Breast epithelium (tissue), 4 donors: ENCODE measurements at regions not wholly inside any gene's neighbourhood (a gene's known extent, or its start where the extent isn't known, plus 50 kb on each side); places are given as distances from the start of the nearest gene placed in this dataset.

Experiments
- DNase-seq, 2 donors: peaks; one replicate each; pipeline ENCODE4 v3.0.0-alpha.2; 2019; ENCODE audit warnings: low spot score in 2 of 2
- H3K27ac ChIP-seq, 2 donors: fragments of 200-600 bp; sonication (generic) in 1 of 2; one replicate each; pipeline ENCODE4 v1.5.1; 2016 to 2019; ENCODE audit warnings: mild to moderate bottlenecking in 1 of 2
- H3K27me3 ChIP-seq, 2 donors: fragments of 200-600 bp; sonication (generic) in 1 of 2; one replicate each; pipeline versions ENCODE4 v1.5.1 to v1.6.0; 2017 to 2019; ENCODE audit warnings: control low read depth in 1 of 2, mild to moderate bottlenecking in 1 of 2
- H3K36me3 ChIP-seq: fragments of 200-600 bp; one replicate; pipeline ENCODE4 v1.5.1; 2019
- H3K4me1 ChIP-seq, 2 donors: fragments of 200-600 bp; sonication (generic); one replicate each; pipeline ENCODE4 v1.5.1; 2016 to 2019; ENCODE audit warnings: control low read depth in 1 of 2
- H3K4me3 ChIP-seq, 3 donors: fragments of 200-600 bp; sonication (generic); 1 replicate in 2 of 3; 2 replicates in 1 of 3; pipeline ENCODE4 v1.5.1; 2016 to 2019; ENCODE audit warnings: mild to moderate bottlenecking in 3 of 3, moderate library complexity in 2 of 3
- H3K9me3 ChIP-seq, 2 donors: fragments of 200-600 bp; sonication (generic) in 1 of 2; one replicate each; pipeline ENCODE4 v1.5.1; 2016 to 2019; ENCODE audit warnings: control low read depth in 1 of 2
- CTCF ChIP-seq, 3 donors: fragments of 450-650 bp; IDR thresholded peaks; one replicate each; pipeline ENCODE4 v1.5.1; 2016 to 2017; ENCODE audit warnings: antibody characterized with exemption in 3 of 3, mild to moderate bottlenecking in 3 of 3, moderate library complexity in 3 of 3
- POLR2A ChIP-seq: fragments of 450-650 bp; IDR thresholded peaks from one replicate; pipeline ENCODE4 v1.6.1; 2016; ENCODE audit warnings: antibody characterized with exemption, mild to moderate bottlenecking, moderate library complexity
- POLR2AphosphoS5 ChIP-seq, 3 donors: sonication (generic); formaldehyde crosslinking; IDR thresholded peaks; one replicate each; pipeline ENCODE4 v1.6.1; 2017; ENCODE audit warnings: antibody characterized with exemption in 3 of 3
- intact Hi-C: fragments of 100-400 bp; cut with DNase I; formaldehyde crosslinking; loops from one replicate; pipeline ENCODE4 v1.15.1; 2023; ENCODE audit warnings: low total_unique reads

GRCh38 chr16:85989863-85990643 is 91.1 kb downstream of the IRF8 start:
- Histone ChIP-seq H3K4me1 (no peaks in the 10 kb centered on the region), H3K27me3 (peaks cover 0 to 26% of the 10 kb centered on the region in 2 donors), H3K9me3 (no peaks in the 10 kb centered on the region), H3K4me3 (no peak overlapping the region), H3K36me3 (no peaks in the 10 kb centered on the region), H3K27ac (no peak overlapping the region)
- TF ChIP-seq POLR2A (no peak), CTCF (IDR thresholded peaks at IDR 0.05) (no peak), POLR2AphosphoS5 (IDR thresholded peaks at IDR 0.05) (no peak)
- DNase-seq: no peak
- intact Hi-C loops: no loop called here

DNA sequence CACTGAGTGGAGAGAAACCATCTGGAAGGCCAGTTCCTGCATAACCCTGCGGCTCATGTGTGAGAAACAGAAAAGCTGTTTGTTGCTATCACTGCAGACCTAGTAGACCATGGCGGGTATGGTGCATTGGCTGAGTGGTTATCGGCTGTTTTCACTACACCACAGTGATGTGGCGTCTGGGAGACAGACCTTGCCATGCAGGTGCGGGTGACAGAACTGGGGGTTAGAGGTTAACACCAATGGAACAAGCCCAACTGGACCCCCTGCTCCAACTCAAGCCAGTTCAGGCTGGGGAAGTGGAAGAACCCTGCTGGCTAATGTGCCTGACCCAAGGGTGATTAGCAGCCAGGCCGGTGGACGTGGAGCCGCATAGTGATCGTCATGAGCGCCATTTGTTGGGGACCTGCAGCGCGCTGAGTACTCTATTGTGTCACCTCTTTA is 91.9 kb downstream of the IRF8 start:
- intact Hi-C loops: no loop called here
- DNase-seq: no peak
- H3K9me3 ChIP-seq: no peaks in the 10 kb centered on the region
- no peaks in the 10 kb centered on the region for H3K4me1 ChIP-seq
- peaks cover 0 to 26% of the 10 kb centered on the region in 2 donors for H3K27me3 ChIP-seq
- no peak overlapping the region for H3K4me3 ChIP-seq
- no peak for TF ChIP-seq CTCF (IDR thresholded peaks at IDR 0.05)
- TF ChIP-seq POLR2A: no peak
- no peak for TF ChIP-seq POLR2AphosphoS5 (IDR thresholded peaks at IDR 0.05)
- H3K27ac ChIP-seq: no peak overlapping the region
- H3K36me3 ChIP-seq: no peaks in the 10 kb centered on the region

GRCh38 chr16:85991425-85991824 is 92.5 kb downstream of the IRF8 start:
- Histone ChIP-seq H3K9me3 (no peaks in the 10 kb centered on the region), H3K36me3 (no peaks in the 10 kb centered on the region), H3K4me1 (no peaks in the 10 kb centered on the region), H3K4me3 (no peak overlapping the region), H3K27me3 (peaks cover 0 to 26% of the 10 kb centered on the region in 2 donors), H3K27ac (no peak overlapping the region)
- TF ChIP-seq POLR2AphosphoS5 (IDR thresholded peaks at IDR 0.05) (no peak), CTCF (IDR thresholded peaks at IDR 0.05) (no peak), POLR2A (no peak)
- DNase-seq: no peak
- intact Hi-C loops: no loop called here

GRCh38 chr16:85991856-85992255 is 92.9 kb downstream of the IRF8 start:
- no peak for TF ChIP-seq POLR2A
- no peak for TF ChIP-seq POLR2AphosphoS5 (IDR thresholded peaks at IDR 0.05)
- no peak for TF ChIP-seq CTCF (IDR thresholded peaks at IDR 0.05)
- Histone ChIP-seq H3K27me3 (peaks cover 0 to 26% of the 10 kb centered on the region in 2 donors), H3K4me1 (no peaks in the 10 kb centered on the region), H3K27ac (no peak overlapping the region), H3K4me3 (no peak overlapping the region), H3K9me3 (no peaks in the 10 kb centered on the region), H3K36me3 (no peaks in the 10 kb centered on the region)
- DNase-seq: no peak
- intact Hi-C loops: no loop called here

DNA sequence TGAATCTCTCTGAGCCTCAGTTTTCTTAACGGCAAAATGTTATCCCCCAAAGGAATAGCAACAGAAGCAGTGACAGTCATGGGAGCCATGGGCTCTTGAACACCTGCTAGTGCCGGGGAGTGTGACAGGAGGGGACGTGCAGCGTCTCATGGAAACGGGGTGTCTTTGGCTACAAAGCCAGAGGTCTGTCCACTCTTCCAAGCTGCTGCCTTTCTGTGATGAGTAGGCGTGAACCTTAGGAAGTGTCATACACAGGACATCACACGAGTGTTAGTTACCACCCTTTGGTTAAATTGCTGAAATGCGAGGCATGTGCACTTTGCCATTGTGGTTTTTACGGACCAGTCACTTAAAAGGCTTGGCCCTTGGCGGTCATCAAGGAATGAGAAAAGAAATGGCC is 93.4 kb downstream of the IRF8 start:
- peaks cover 0 to 26% of the 10 kb centered on the region in 2 donors for H3K27me3 ChIP-seq
- DNase-seq: no peak
- intact Hi-C loops: no loop called here
- TF ChIP-seq POLR2A (no peak), CTCF (IDR thresholded peaks at IDR 0.05) (no peak), POLR2AphosphoS5 (IDR thresholded peaks at IDR 0.05) (no peak)
- H3K36me3 ChIP-seq: no peaks in the 10 kb centered on the region
- no peaks in the 10 kb centered on the region for H3K9me3 ChIP-seq
- no peak overlapping the region for H3K4me3 ChIP-seq
- H3K4me1 ChIP-seq: no peaks in the 10 kb centered on the region
- H3K27ac ChIP-seq: no peak overlapping the region
